OCI-LY3 (cell line): ENCODE measurements at regions not wholly inside any gene's neighbourhood (a gene's known extent, or its start where the extent isn't known, plus 50 kb on each side); places are given as distances from the start of the nearest gene placed in this dataset.

Experiments used
- EZH2phosphoT487 ChIP-seq: fragments of 200-600 bp; shearing (Covaris generic); IDR thresholded peaks from 2 replicates; pipeline ENCODE4 v1.6.1; 2018; ENCODE audit warnings: antibody characterized with exemption, mixed run types, low read depth
- TF ChIP-seq, protein P1 (sequence below): fragments of 200-600, 300-600 bp; sonication (generic); IDR thresholded peaks from 2 replicates; pipeline ENCODE4 v1.5.1; 2014; ENCODE audit warnings: antibody characterized with exemption, low read length, low read depth

DNA sequence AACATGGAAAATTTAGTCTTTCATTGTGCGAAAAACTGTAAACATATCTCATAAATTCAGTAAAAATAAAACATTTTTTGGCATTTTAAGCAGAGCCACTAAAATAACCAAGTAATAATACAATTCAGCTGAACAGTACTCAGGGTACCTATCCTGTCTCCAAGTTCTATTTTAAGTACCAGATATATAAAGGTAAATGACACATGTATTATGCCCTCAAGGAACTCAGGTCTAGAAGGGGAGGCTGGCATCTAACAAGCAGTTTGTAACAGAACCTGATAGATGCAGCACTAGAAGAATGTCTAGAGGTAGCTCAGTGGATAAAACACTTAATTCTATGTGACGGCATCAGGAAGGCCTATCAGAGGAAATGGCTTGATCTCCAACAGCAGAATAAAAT lies 112.2 kb downstream of the CRPPA start:
- TF ChIP-seq, protein P1, sequence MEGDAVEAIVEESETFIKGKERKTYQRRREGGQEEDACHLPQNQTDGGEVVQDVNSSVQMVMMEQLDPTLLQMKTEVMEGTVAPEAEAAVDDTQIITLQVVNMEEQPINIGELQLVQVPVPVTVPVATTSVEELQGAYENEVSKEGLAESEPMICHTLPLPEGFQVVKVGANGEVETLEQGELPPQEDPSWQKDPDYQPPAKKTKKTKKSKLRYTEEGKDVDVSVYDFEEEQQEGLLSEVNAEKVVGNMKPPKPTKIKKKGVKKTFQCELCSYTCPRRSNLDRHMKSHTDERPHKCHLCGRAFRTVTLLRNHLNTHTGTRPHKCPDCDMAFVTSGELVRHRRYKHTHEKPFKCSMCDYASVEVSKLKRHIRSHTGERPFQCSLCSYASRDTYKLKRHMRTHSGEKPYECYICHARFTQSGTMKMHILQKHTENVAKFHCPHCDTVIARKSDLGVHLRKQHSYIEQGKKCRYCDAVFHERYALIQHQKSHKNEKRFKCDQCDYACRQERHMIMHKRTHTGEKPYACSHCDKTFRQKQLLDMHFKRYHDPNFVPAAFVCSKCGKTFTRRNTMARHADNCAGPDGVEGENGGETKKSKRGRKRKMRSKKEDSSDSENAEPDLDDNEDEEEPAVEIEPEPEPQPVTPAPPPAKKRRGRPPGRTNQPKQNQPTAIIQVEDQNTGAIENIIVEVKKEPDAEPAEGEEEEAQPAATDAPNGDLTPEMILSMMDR: no peak
- no peak for TF ChIP-seq EZH2phosphoT487
